Gastrocnemius medialis (tissue), 4 donors: ENCODE measurements at regions not wholly inside any gene's neighbourhood (a gene's known extent, or its start where the extent isn't known, plus 50 kb on each side); places are given as distances from the start of the nearest gene placed in this dataset.

ENCODE experiments used
- CTCF ChIP-seq, 5 experiments: fragments of 450-650 bp in 3 of 5; fragments of 200-600 bp in 2 of 5; sonication (generic) in 2 of 5; IDR thresholded peaks in 4 of 5; conservative IDR thresholded peaks in 1 of 5; 1 replicate in 4 of 5; 2 replicates in 1 of 5; pipeline ENCODE4 v1.5.1; 2016 to 2019; ENCODE audit warnings: antibody characterized with exemption in 5 of 5, mild to moderate bottlenecking in 3 of 5, moderate library complexity in 3 of 5
- POLR2A ChIP-seq, 2 donors: fragments of 450-650 bp; IDR thresholded peaks; one replicate each; pipeline ENCODE4 v1.6.1; 2017; ENCODE audit warnings: antibody characterized with exemption in 2 of 2, mild to moderate bottlenecking in 2 of 2, moderate library complexity in 2 of 2

GRCh38 chr9:89793124-89793495 is 188.3 kb downstream of the GADD45G start:
- TF ChIP-seq CTCF (IDR thresholded peaks at IDR 0.05 in 4 of 5, conservative IDR thresholded peaks at IDR 0.05 in 1 of 5): no peak
- TF ChIP-seq POLR2A (IDR thresholded peaks at IDR 0.05): no peak
